TTC549 (cell line): ENCODE measurements at regions not wholly inside any gene's neighbourhood (a gene's known extent, or its start where the extent isn't known, plus 50 kb on each side); places are given as distances from the start of the nearest gene placed in this dataset.

Experiments used
- FAIRE-seq: peaks from 2 replicates; lab custom pipeline; 2012; peaks lifted over from hg19 to GRCh38; lab: Jason Lieb, UNC

GRCh38 chr12:127275416-127275815 is 991.6 kb upstream of the TMEM132C start:
- no peak for FAIRE-seq

- FAIRE-seq: no peak
Measured at GRCh38 chr12:127277882-127278281, 989.1 kb upstream of the TMEM132C start.

GRCh38 chr12:127278351-127278750 is 988.6 kb upstream of the TMEM132C start:
- no peak for FAIRE-seq

DNA sequence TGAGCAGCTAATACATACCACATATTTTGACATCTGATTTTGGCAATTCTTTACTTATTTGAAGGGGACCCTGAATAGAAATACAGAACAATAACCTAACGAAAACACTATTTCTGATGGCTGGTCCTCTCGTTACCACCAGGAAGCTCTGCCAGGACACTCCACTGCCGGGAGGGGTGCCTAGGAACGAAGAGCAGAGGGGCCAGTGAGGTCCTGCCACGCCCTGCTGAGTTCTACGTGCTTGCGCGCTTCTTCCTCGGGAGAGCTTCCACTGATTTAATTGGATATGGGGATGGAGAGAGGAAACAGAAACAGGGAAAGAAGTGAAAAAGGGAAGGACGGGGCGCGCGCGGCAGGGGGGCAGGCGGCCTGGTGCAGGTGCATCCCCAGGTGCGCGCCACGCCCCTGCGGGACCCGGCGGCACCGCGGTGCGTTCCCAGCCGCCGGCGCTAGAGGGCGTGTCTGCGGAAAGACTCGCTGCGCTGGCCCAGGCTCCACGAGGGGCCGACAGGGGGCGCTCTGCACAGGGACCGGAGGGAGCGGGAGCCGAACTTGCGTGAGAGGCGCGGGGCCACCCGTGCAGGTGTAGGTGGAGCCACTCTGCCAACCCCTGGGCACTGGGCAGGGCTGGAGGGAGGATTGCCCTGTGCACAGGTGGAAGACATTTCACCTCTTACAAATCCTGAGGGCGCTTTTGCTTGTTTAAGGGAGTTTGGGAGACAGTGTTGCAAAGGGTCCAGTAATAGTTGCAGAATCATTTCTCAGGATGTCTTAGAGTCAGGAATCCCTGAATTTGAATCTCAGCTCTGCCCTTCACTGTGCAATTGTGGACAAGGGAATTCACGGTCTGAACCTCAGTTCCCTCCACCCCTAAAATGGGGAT is 986.3 kb upstream of the TMEM132C start:
- no peak for FAIRE-seq

DNA sequence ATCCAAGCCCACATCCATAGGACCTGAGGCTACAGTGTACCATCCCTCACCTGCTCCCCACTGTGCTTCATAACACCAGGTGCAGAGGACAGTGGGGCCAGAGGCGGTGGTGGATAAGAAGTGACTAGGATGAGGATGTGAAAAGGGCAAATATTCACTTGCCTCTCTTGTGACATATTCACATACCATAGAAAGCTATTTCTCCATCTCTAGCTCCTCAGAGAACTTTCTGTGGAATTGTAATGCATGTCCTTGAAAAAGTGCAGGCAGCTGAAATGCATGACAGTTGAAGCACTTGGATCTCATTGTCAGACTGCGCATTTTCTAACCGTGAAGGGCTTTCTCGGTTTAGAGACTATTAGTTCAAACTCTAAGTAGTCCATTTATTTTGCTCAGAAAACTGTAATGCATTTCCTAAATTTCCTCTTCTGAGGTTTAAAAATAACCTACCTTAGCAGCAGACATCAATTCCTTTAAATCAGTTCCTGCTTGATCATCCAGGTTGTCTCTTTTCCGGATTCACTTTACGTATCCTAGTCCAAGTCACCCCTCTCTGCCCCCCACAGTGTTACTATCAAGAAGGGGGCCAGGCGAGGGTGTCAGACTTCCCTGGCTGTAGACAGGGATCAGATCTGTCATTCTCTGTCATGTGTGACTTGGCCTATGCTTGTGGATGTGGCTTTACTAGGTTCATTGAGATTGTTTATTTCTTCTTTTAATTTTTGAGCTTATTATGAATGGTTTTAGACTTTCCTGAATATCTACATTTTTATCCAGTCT is 984.0 kb upstream of the TMEM132C start:
- no peak for FAIRE-seq

DNA sequence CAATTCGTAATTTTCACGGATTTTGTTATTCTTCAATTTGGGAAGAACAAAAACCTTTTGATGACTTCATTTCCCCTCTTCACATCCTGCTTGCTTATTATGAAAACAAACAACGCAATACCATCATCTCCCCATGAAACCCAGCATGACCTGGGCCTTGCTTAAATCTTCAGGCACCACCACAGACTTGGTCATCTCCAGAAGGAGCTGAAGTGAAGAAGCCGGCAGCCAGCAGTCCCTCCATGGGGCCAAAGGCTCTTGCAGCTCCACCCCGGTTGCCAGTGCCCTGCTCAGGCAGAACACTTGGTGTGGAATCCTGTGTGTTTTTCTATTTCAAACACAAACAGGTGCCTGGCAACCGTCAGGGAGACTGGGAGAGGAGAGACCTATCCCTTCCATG is 982.9 kb upstream of the TMEM132C start:
- no peak for FAIRE-seq

DNA sequence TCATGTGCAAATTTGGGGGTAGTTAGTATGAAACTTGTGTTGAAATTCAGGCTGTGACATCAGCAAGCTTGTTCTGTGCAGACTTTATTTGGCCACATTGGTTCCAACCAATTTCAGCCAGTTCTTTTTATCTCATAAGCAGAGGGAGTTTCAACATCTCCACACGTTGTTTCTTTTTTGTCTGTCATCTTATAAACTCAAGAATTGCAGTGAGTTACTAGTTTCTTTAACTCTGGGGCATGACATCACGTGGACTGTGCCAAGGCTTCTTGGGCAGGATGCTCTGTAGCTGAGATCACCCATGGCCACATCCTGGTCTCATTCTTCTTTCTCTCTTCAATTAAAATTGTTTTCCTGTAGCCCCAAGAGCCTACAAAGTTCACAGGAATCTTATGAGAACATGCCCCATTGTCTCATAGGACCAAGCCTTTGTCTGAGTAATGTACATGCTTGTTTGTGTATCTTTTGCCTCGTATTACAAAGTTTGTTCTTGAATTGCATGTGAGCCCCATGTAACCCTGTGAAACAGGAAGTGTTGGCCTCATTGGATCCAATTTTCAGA is 982.0 kb upstream of the TMEM132C start:
- no peak for FAIRE-seq

DNA sequence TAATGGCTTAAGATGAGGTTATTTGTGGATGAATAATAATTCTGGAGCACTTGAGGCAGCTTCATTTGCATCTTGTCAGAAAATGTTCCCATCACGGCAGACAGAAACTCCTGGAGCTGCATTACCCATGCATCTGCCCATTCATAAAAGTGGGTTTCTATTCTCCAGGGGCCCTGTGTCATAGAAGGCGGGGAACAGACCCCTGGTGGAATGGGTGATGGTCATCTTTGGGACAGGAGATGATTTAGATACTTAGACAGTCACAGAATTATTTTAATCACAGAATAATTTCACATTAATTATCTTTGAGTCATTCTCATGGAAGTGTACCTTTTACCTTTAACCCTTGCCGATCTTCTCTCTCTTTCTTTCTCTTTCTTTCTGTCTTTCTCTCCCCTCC is 980.7 kb upstream of the TMEM132C start:
- no peak for FAIRE-seq

DNA sequence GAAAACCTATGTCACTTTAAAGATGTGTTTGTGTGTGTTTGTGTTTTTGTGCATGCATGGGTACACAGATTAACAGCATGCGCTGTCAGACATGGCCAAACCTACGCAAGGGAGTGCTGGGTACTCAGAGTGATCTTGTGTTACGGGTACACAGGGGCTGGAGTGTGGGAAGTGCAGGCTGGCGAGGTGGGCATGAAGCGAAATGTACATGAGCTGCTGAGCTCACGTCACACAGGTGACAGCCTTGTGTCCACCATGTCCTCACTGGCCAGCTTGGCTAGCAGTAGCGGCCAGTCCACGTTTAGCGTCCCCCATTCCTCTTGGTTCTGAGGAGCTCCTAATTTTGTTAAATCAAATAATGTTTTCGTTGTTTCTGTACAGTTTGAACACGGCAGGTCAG is 979.7 kb upstream of the TMEM132C start:
- no peak for FAIRE-seq

DNA sequence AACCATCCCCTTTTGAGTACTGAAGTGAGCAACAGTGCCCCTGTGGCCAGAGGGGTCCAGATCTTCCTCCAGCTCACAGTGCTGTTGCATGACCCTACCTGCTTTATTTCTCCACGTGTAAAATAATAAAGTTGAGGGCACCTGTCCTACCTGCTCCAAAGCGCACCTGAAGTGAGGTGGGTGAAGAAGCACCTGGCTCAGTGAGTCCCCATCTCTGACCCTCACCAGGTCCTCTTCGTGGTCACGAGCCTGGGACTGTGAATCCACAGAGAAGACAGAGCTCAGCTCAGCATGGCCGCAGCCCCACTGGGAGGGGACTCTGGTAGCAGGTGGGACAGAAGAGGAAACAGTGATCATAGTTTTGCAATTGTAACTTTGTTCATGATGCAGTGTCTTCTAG is 976.7 kb upstream of the TMEM132C start:
- FAIRE-seq: no peak

- FAIRE-seq: no peak
Measured at GRCh38 chr12:127292736-127293135, 974.2 kb upstream of the TMEM132C start.

DNA sequence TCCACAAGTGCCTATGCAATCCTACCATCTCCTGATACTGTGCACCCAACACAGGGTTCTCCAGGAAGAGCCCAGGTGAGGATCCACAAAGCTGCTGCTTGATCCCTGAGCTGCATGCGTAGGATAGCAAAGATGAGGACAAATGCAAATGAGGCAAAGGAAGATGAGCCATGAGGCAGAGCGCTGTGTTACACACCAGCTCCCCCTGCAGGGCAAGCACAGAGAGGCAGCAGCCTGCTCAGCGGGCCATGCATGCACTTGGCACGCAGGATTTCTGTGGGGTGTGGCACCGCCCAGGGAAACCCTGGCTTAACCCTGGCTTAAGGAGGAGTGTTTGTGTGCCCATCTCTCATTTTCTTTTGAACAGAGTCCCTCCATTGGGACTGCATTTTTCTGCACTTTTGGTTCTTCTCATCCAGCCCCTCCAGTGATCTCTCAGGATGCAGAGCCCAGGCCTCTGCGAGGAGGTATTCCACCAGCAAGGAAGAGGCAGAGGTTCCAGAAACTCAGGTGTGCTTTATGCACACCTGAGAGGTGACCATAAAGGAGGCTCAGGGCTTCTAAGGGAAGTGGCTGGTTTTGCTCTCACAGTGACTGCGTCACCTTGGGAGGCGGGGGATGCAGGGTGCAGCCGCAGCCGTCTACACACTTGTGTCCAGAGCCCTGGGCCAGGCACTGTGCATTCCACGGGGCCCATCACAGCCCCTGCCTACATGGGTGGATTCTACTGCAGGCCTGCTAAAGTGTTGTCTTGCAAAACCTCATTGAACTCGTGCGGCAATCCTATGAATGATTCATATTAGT is 973.3 kb upstream of the TMEM132C start:
- FAIRE-seq: no peak

GRCh38 chr12:127294651-127295210 is 972.2 kb upstream of the TMEM132C start:
- no peak for FAIRE-seq

DNA sequence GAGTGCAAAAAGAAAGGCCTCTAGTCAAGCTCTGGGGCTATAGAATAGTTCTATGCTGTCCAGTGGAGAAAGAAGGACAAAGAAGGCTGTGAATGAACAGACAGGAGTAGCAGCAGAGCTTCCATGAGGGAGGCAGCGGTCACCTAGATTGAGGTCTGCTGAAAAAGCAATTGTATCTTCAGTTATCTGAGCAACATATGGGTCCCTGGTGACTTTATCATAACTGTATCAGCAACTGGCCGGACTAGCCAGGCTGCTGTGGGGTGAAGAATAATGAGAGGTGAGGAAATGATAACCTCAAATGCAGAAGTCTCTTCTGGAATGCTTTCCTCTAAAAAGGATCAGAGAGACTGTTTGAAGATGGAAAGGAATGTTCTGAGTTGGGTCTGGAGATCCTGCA is 971.3 kb upstream of the TMEM132C start:
- no peak for FAIRE-seq

DNA sequence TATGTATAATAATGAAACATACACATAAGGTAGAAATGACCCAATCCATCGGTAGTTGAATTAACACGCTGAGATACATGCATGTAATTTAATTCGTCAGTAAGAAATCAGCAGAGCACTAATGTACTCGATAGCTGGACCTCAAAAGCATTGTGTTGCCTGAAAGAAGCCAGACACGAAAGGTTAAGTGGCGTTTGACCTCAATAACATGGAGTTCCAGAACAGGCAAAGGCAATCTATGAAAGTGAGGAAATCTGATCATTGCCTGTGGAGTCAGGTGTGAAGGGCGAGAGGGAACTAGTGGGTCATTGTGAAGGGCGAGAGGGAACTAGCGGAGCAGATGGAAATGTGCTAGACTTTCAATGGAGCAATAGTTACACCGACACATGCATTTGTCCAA is 970.4 kb upstream of the TMEM132C start:
- FAIRE-seq: no peak

DNA sequence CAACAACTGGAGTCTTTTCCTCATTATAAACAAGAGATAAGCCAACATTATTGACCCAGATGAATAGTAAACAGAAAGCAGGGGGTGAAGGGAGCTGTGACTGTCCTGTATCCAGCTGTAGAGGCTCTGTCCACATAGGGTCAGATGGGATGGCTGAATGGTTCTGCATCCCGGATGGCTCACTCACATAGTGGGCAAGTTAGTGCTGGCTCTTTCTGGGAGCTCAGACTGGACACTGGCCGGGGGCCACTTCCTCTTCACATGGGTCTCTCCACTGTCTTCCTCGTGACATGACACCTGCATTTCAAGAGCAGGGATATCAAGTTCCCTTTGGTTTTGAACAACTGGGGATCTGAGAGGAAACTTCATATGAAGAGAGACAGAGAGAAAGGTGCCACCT is 969.6 kb upstream of the TMEM132C start:
- no peak for FAIRE-seq

- FAIRE-seq: no peak
Measured at GRCh38 chr12:127300075-127300474, 966.9 kb upstream of the TMEM132C start.

DNA sequence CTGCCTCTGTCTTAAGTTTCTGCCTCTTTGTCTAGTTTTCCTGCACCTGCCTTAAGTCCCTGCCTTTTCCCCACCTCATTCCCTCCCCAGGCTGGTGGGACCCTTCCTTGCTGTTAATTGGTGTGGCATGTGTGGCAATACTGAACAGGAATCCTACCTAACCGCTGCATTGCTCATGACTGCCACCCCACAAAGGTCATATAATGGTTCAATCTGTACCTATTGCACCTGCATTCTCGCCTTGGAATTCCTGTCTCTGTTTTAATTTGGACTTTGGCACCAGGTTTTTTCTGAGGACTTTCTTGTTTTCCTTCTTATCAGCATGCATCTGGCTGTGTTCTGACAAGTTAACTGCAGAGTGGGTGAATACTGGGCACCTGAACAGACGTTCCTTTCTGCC is 966.2 kb upstream of the TMEM132C start:
- no peak for FAIRE-seq

GRCh38 chr12:127301876-127302275 is 965.1 kb upstream of the TMEM132C start:
- no peak for FAIRE-seq

GRCh38 chr12:127304751-127305725 is 961.9 kb upstream of the TMEM132C start:
- no peak for FAIRE-seq
